HepG2 (cell line): ENCODE measurements at regions not wholly inside any gene's neighbourhood (a gene's known extent, or its start where the extent isn't known, plus 50 kb on each side); places are given as distances from the start of the nearest gene placed in this dataset.

Experiments used
- ATAC-seq: fragments of 200-7000 bp; cut with Tn5 transposase; 3 replicates; pipeline ENCODE4 v1.9.1; 2020; ENCODE audit warnings: mild to moderate bottlenecking, moderate library complexity
- BruUV-seq: library from RNA; stranded (reverse); fragments of 400-500 nt; replicated peaks from 2 replicates; lab custom pipeline; 2021; lab: Mats Ljungman, UMichigan
- CTCF ChIA-PET: fragments of 300-600 bp; formaldehyde crosslinking; extraction: SDS; loops from one replicate; lab custom pipeline; 2021; ENCODE audit warnings: low total read pairs, inconsistent platforms, low intra/inter-chr PET ratio; lab: Yijun Ruan, JAX
- POLR2A ChIA-PET: fragments of 350-600 bp; sonication (Branson Sonifier 250); formaldehyde crosslinking; loops from one replicate; lab custom pipeline; 2020; ENCODE audit warnings: antibody characterized with exemption, inconsistent platforms; lab: Yijun Ruan, JAX
- DNase-seq: peaks from one replicate; pipeline ENCODE4 v3.0.0-alpha.2; 2015; ENCODE audit warnings: low spot score
- FAIRE-seq: peaks from 3 replicates; lab custom pipeline; 2011; peaks lifted over from hg19 to GRCh38; lab: Jason Lieb, UNC
- H2AFZ ChIP-seq: one replicate; pipeline ENCODE4 v1.6.1; 2011; ENCODE audit warnings: low read length, inconsistent platforms
- H3K27ac ChIP-seq: fragments of 300-600 bp; 3 replicates; pipeline ENCODE4 v1.8.0; 2011; ENCODE audit warnings: mixed run types, mild to moderate bottlenecking, mixed read lengths, low read length, inconsistent platforms; ENCODE audit not compliant: insufficient read depth; ENCODE audit errors: extremely low read length
- H3K27me3 ChIP-seq, 2 experiments: fragments of 200-600 bp in 1 of 2; 2 replicates in 1 of 2; 3 replicates in 1 of 2; pipeline versions ENCODE4 v1.6.0 to v1.8.0; 2011; ENCODE audit warnings: low read length in 2 of 2, mild to moderate bottlenecking in 2 of 2, moderate library complexity in 2 of 2, inconsistent platforms in 1 of 2; ENCODE audit not compliant: insufficient read depth in 2 of 2, control insufficient read depth in 1 of 2
- H3K36me3 ChIP-seq, 2 experiments: fragments of 200-600 bp in 1 of 2; replicated peaks in 1 of 2; 2 replicates in 1 of 2; 3 replicates in 1 of 2; pipeline versions ENCODE4 v1.5.1 to v1.8.0; 2011; ENCODE audit warnings: low read length in 2 of 2, inconsistent platforms in 1 of 2; ENCODE audit not compliant: insufficient read depth in 2 of 2, control insufficient read depth in 1 of 2
- H3K4me1 ChIP-seq: 2 replicates; pipeline ENCODE4 v1.5.1; 2012; ENCODE audit warnings: low read length, inconsistent platforms; ENCODE audit not compliant: insufficient read depth
- H3K4me2 ChIP-seq: 2 replicates; pipeline ENCODE4 v1.6.0; 2011; ENCODE audit warnings: low read depth, low read length, inconsistent platforms
- H3K4me3 ChIP-seq, 3 experiments: fragments of 200-600 bp in 1 of 3; sonication (generic), shearing (Covaris generic) in 1 of 3; replicated peaks in 1 of 3; 2 replicates each; pipeline ENCODE4 v1.5.1; 2011 to 2016; ENCODE audit warnings: low read length in 3 of 3, inconsistent platforms in 2 of 3, low read depth in 2 of 3, mild to moderate bottlenecking in 2 of 3, control low read depth in 1 of 3, mixed read lengths in 1 of 3; ENCODE audit not compliant: insufficient read depth in 1 of 3
- H3K79me2 ChIP-seq: one replicate; pipeline ENCODE4 v1.6.1; 2011; ENCODE audit warnings: low read length, inconsistent platforms; ENCODE audit not compliant: insufficient read depth
- H3K9ac ChIP-seq: 2 replicates; pipeline ENCODE4 v1.6.0; 2011; ENCODE audit warnings: mild to moderate bottlenecking, low read depth, low read length, inconsistent platforms; ENCODE audit not compliant: insufficient read depth
- H3K9me3 ChIP-seq: 2 replicates; pipeline ENCODE4 v1.5.1; 2012; ENCODE audit warnings: mild to moderate bottlenecking, low read length
- H4K20me1 ChIP-seq: 2 replicates; pipeline ENCODE4 v1.6.0; 2011; ENCODE audit warnings: inconsistent platforms, mild to moderate bottlenecking, low read length, moderate library complexity; ENCODE audit not compliant: insufficient read depth
- FLYWCH1 ChIP-seq: sonication (generic); formaldehyde crosslinking; IDR thresholded peaks from 2 replicates; pipeline ENCODE4 v1.8.1; 2023; ENCODE audit warnings: mild to moderate bottlenecking, missing genetic modification reagents
- MAFF ChIP-seq: IDR thresholded peaks from 2 replicates; pipeline ENCODE4 v1.6.1; 2011; ENCODE audit warnings: low read depth, low read length, improper control_type of control experiment
- RORA ChIP-seq: sonication (generic); formaldehyde crosslinking; IDR thresholded peaks from 2 replicates; pipeline ENCODE4 v1.5.0; 2020; ENCODE audit warnings: mild to moderate bottlenecking, missing genetic modification reagents, moderate library complexity
- SP4 ChIP-seq: sonication (generic); formaldehyde crosslinking; IDR thresholded peaks from 2 replicates; pipeline ENCODE4 v1.8.1; 2023; ENCODE audit warnings: mild to moderate bottlenecking, missing genetic modification reagents
- ZMAT5 ChIP-seq: sonication (generic); formaldehyde crosslinking; IDR thresholded peaks from 2 replicates; pipeline ENCODE4 v1.5.0; 2020; ENCODE audit warnings: mild to moderate bottlenecking, low read depth, missing genetic modification reagents, borderline replicate concordance
- ZNF234 ChIP-seq: sonication (generic); formaldehyde crosslinking; conservative IDR thresholded peaks from 2 replicates; pipeline ENCODE4 v1.5.1; 2020; ENCODE audit warnings: mild to moderate bottlenecking, missing genetic modification reagents
- ZNF605 ChIP-seq: sonication (generic); formaldehyde crosslinking; IDR thresholded peaks from 2 replicates; pipeline ENCODE4 v1.8.0; 2022; ENCODE audit warnings: mild to moderate bottlenecking, missing genetic modification reagents
- WGBS: methylation state at CpG from one replicate; pipeline ENCODE4 v1.1.6; 2017; ENCODE audit warnings: low lambda C conversion rate; 5-methylcytosine and 5-hydroxymethylcytosine counted together
- in situ Hi-C: cut with HindIII; loops from 2 replicates; pipeline ENCODE4 v1.10.0; 2017; ENCODE audit warnings: low pct_unique_long_range_greater_than_20kb; ENCODE audit not compliant: extremely low pct_ligation_motif_present
- intact Hi-C: fragments of 100-400 bp; cut with micrococcal nuclease; formaldehyde crosslinking; loops from one replicate; pipeline ENCODE4 v1.10.0; 2022; ENCODE audit not compliant: unreplicated experiment
- TF ChIP-seq, protein P1 (sequence below): sonication (generic); formaldehyde crosslinking; IDR thresholded peaks from 2 replicates; pipeline ENCODE4 v1.4.0; 2020; ENCODE audit warnings: mild to moderate bottlenecking, low read depth, missing genetic modification reagents

- no TSS peak for BruUV-seq
- in situ Hi-C loops: no loop called here
- no peak overlapping the region for H3K27ac ChIP-seq
- H3K4me2 ChIP-seq: no peak overlapping the region
- no peak overlapping the region for H3K4me3 ChIP-seq
- H3K9ac ChIP-seq: no peak overlapping the region
- no peaks in the 10 kb centered on the region for H3K4me1 ChIP-seq
- TF ChIP-seq, protein P1, sequence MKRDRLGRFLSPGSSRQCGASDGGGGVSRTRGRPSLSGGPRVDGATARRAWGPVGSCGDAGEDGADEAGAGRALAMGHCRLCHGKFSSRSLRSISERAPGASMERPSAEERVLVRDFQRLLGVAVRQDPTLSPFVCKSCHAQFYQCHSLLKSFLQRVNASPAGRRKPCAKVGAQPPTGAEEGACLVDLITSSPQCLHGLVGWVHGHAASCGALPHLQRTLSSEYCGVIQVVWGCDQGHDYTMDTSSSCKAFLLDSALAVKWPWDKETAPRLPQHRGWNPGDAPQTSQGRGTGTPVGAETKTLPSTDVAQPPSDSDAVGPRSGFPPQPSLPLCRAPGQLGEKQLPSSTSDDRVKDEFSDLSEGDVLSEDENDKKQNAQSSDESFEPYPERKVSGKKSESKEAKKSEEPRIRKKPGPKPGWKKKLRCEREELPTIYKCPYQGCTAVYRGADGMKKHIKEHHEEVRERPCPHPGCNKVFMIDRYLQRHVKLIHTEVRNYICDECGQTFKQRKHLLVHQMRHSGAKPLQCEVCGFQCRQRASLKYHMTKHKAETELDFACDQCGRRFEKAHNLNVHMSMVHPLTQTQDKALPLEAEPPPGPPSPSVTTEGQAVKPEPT (CRISPR knock-in tag): no peak
- TF ChIP-seq FLYWCH1 (CRISPR knock-in tag) (no peak), MAFF (no peak), ZNF234 (CRISPR knock-in tag) (no peak), RORA (no peak), ZMAT5 (no peak), ZNF605 (no peak), SP4 (no peak)
- FAIRE-seq: no peak
- H3K9me3 ChIP-seq: no peaks in the 10 kb centered on the region
- no peaks in the 10 kb centered on the region for H3K79me2 ChIP-seq
- no peak for DNase-seq
- H3K36me3 ChIP-seq: no peaks in the 10 kb centered on the region
- ChIA-PET POLR2A (no interaction called here), CTCF (no interaction called here)
- peaks cover 0 to 5% of the 10 kb centered on the region in 2 experiments; a peak in 4 of 5 replicates for H3K27me3 ChIP-seq
- no peak overlapping the region for H2AFZ ChIP-seq
- ATAC-seq: no peak
- intact Hi-C loops: no loop called here
- 58% methylated on average over 29 of the region's 29 CpGs for WGBS
- no peaks in the 10 kb centered on the region for H4K20me1 ChIP-seq
Measured at GRCh38 chr10:3636356-3637181, 148.4 kb downstream of the KLF6 start.
